HG03469 (cell line): ENCODE measurements at regions not wholly inside any gene's neighbourhood (a gene's known extent, or its start where the extent isn't known, plus 50 kb on each side); places are given as distances from the start of the nearest gene placed in this dataset.
"Not testable (repeated sequence)": the region's sequence is repeated elsewhere in the genome, so short reads cannot be mapped to it uniquely, and the experiment has no call there.

Source experiments
- ATAC-seq: cut with Tn5 transposase; IDR thresholded peaks from one replicate; pipeline ENCODE4 v1.9.1; 2021; ENCODE audit warnings: mild to moderate bottlenecking, moderate library complexity, moderate number of reproducible peaks; ENCODE audit not compliant: unreplicated experiment

DNA sequence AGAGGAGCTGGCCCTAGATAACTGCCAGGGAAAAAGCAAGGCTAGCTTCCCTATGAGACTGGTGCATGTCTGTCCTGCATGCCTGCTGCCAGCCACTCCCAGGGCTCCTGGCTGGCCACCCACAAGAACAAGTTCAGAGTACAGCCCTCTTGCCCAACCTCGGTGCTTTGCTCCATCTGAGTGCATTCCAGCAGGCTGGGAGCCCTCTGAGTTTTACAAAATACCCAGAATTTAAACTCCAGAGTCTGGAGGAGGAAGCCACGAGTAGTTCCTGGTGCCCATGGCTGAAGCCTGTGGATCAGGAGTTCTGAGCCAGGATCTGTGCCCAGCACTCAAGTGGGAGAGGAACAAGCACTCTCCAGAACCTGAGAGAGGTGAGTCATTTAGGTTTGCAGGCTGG is 111.6 kb downstream of the MAGEE2 start:
- no peak for ATAC-seq

DNA sequence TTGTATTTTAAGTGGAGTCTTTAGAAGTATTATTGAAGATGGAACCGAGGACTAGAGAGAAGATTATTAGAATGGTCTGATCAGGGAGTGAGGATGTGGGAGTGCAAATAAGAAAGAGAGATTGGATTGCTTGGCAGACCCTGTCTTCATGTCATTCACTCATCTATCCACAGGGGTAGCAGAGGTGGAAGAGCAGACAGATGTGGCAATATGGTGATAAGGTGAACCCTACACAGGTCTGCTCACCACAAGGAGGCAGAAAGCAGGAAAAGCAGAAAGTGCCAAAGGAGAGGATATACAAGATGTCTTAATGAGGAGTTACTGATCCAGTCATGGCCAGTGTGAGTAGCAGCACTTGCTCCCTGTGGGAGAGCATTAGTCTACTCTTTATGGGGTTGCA is 129.4 kb downstream of the MAGEE2 start:
- ATAC-seq: no peak

DNA sequence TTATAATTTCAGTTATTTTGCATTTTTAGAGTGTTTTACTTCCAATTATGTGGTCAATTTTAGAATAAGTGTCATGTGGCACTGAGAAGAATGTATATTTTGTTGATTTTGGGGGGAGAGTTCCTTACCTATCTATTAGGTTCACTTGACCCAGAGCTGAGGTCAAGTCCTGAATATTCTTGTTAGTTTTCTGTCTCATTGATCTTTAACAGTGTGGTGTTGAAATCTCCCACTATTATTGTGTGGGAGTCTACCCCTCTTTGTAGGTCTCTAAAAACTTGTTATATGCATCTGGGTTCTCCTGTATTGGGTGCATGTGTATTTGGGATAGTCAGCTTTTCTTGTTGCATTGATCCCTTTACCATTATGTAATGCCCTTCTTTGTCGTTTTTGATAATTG is 127.0 kb upstream of the ZDHHC15 start:
- no peak for ATAC-seq

GRCh38 chrX:75648803-75649588 is 126.2 kb upstream of the ZDHHC15 start:
- no peak for ATAC-seq

- ATAC-seq: peak; percentile 50
These were observed 120.0 kb upstream of the ZDHHC15 start for GRCh38 chrX:75642811-75643361.

DNA sequence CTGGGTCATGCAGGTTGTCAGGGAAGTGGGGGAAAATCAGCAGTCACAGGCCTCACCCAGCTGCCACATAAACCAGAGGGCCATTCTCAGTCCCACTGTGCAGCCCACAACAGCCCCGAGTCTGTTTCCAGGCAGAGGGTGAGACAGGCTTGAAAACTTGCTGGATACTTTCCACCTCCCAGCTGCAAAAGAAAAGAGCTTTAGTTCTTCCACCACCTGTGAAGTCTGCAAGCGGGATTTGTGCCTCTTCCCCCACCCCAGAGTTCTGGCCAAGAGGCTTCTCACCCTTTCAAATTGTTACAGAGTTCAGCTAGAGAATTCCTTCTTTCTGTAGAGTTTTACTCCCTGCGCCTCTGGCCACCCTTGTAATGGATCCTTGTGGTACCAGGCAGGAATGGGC is 115.5 kb upstream of the ZDHHC15 start:
- ATAC-seq: no peak

DNA sequence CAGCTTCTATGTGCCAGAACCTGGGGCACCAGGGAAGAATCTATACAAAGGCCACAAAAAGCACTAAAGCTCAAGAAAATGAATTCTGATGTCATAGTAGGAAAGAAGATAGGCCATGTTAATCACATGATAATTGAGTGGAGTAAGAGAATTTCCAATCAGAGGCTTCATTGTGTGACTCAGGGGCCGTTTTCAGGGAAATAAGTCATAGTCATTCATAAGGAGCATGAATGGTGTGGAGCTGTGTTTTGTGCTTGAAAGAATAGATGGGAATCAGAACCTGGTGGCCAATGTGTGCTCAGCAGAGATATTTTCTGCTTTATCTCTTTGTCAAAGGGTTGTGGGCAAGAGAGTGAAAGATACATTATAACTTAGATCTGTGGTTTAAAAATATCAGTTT is 102.4 kb upstream of the ZDHHC15 start:
- no peak for ATAC-seq

DNA sequence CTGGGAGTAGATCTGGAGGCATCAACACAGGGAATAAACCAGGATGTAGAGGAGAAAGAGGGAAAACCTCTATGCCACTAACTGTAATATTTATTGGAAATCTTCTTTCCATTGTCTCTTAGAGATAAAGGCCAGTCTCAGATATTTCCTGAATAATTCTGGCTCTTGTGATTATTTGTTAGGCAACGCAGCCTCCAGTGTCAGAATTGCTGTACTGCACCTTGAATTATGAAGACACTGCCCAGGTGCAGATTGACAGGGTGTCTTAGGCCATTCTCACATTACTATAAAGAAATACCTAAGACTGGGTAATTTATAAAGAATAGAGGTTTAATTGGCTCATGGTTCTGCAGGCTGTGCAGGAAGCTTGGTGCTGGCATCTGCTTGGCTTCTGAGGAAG is 100.7 kb upstream of the ZDHHC15 start:
- ATAC-seq: no peak

DNA sequence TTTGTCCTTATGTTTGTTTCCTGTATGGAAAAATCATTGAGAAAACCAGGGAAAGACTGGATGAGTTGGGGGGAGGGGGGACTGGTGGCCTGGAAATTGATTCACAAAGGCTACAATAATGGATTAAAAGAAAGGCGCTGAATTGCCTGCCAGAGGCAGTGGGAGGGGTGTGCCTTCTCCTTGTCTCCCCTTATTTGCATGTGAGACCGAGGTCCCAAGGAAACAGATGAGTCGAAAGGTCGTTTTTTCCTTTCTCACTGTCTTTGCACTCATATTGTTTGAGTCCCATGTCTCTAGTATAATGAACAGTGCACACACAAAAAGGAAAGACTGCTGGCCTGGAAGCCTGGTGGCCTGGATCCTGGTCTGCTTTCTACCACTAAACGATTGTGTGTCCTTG is 86.6 kb upstream of the ZDHHC15 start:
- ATAC-seq: no peak

DNA sequence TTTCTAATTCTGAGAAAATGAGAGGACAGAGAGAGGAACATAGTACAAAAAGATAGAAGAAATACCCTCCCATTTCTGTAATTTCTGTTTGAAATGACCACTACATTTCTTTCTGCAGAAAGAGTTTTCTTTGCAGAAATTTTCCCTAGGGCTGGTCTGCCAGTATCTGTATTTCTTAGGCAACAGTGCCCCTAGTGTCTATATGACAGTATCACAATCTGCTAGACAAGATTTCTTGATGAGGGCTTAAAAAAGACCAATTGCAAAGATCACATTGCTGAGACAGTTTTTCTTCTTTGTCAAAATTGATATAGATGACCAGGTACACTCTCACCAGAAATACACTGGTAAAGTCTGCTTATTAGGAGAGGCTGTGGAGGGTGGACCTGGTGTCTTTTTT is 81.0 kb upstream of the ZDHHC15 start:
- no peak for ATAC-seq

DNA sequence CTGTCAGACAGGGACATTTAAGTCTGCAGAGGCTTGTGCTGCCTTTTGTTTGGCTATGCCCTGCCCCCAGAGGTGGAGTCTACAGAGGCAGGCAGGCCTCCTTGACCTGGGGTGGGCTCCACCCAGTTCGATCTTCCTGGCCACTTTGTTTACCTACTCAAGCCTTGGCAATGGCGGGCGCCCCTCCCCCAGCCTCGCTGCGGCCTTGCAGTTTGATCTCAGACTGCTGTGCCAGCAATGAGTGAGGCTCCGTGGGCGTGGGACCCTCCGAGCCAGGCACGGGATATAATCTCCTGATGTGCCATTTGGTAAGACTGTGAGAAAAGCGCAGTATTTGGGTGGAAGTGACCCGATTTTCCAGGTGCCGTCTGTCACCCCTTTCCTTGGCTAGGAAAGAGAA is 79.2 kb upstream of the ZDHHC15 start:
- ATAC-seq: not testable (repeated sequence)

GRCh38 chrX:75596178-75596577 is 73.3 kb upstream of the ZDHHC15 start:
- ATAC-seq: no peak

GRCh38 chrX:75593186-75593585 is 70.3 kb upstream of the ZDHHC15 start:
- ATAC-seq: not testable (repeated sequence)

- no peak for ATAC-seq
These were observed 59.7 kb upstream of the ZDHHC15 start for GRCh38 chrX:75582511-75582910.
